ENCODE measurements at regions not wholly inside any gene's neighbourhood (a gene's known extent, or its start where the extent isn't known, plus 50 kb on each side); places are given as distances from the start of the nearest gene placed in this dataset.

DNA sequence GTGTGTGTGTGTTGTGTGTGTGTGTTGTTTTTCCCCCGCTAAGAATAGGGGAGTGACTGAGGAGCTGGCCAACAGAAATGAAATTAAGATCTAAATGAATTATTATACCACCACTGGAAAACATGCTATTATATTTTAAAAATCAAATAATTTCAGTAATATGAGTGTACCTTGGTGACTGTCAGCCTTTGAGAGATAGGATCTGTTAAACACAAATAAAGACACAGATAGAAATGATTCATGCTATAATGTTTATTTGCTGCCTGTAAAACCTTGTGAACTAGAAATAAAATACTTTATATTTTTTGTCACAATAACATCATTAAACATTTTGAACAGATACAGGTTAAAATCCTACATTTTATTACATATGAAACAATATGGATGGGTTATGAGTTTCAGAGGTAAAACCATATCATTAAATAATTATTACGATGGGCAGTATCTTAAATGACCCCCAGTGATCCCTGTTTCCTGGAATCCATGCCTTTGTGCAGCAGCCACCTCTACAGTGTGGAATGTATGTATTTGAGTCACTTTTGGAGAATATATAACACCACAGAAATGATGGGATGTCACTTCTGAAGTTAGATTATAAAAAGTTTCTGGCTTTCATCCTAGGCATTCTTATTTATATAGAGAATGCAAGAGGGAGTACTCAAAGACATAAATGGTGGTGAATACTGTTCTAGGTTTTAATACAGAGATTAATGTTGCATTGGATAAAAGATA is 617.2 kb downstream of the CDH18 start:
- BruUV-seq (replicated peaks), result no TSS peak
- POLR2A ChIA-PET, result no interaction called here
- WGBS (ENCODE audit: insufficient coverage, low coverage, missing lambda C conversion rate), result 0% methylated on average over 2 of the region's 2 CpGs
- in situ Hi-C loops (cut with MboI) (no loop called here), intact Hi-C loops (cut with micrococcal nuclease) (no loop called here)
- Histone ChIP-seq H3K9me3 (replicated peaks; ENCODE audit: control insufficient read depth, insufficient read depth, low read depth, low read length) (no peaks in the 10 kb centered on the region), H3K36me3 (ENCODE audit: control insufficient read depth, insufficient read depth, low read length) (no peaks in the 10 kb centered on the region), H3K9ac (ENCODE audit: insufficient read depth in 1 of 2, low read depth in 2 of 2, low read length in 2 of 2) (no peak overlapping the region), H4K20me1 (replicated peaks; ENCODE audit: control insufficient read depth, insufficient read depth, low read length) (no peaks in the 10 kb centered on the region), H3K4me1 (replicated peaks in 1 of 2; ENCODE audit: control insufficient read depth in 2 of 2, insufficient read depth in 2 of 2, low read length in 2 of 2) (no peaks in the 10 kb centered on the region), H2AFZ (ENCODE audit: low read depth, low read length) (no peak overlapping the region), H3K27me3 (ENCODE audit: control insufficient read depth in 2 of 2, insufficient read depth in 2 of 2, low read length in 2 of 2) (no peaks in the 10 kb centered on the region), H3K27ac (ENCODE audit: extremely low read depth, low read depth, low read length) (no peak overlapping the region), H3K4me2 (ENCODE audit: insufficient read depth, low read length) (no peak overlapping the region), H3K9me1 (ENCODE audit: control insufficient read depth, insufficient read depth, low read length) (no peaks in the 10 kb centered on the region), H3K79me2 (ENCODE audit: control insufficient read depth, insufficient read depth, low read length) (no peaks in the 10 kb centered on the region), H3K4me3 (no peak overlapping the region)
- ATAC-seq (no peak), DNase-seq (ENCODE audit: extremely low read depth in 1 of 4, low spot score in 3 of 4) (no peak), FAIRE-seq (no peak)
- TF ChIP-seq, protein P1, sequence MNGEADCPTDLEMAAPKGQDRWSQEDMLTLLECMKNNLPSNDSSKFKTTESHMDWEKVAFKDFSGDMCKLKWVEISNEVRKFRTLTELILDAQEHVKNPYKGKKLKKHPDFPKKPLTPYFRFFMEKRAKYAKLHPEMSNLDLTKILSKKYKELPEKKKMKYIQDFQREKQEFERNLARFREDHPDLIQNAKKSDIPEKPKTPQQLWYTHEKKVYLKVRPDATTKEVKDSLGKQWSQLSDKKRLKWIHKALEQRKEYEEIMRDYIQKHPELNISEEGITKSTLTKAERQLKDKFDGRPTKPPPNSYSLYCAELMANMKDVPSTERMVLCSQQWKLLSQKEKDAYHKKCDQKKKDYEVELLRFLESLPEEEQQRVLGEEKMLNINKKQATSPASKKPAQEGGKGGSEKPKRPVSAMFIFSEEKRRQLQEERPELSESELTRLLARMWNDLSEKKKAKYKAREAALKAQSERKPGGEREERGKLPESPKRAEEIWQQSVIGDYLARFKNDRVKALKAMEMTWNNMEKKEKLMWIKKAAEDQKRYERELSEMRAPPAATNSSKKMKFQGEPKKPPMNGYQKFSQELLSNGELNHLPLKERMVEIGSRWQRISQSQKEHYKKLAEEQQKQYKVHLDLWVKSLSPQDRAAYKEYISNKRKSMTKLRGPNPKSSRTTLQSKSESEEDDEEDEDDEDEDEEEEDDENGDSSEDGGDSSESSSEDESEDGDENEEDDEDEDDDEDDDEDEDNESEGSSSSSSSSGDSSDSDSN (IDR thresholded peaks at IDR 0.05; ENCODE audit: borderline replicate concordance in 1 of 2, low read depth in 2 of 2, low read length in 2 of 2), result no peak
- TF ChIP-seq RBFOX2 (IDR thresholded peaks at IDR 0.05; ENCODE audit: low read depth, low read length), result no peak
- no peak for TF ChIP-seq HNRNPL (IDR thresholded peaks at IDR 0.05; ENCODE audit: low read depth, low read length)
- TF ChIP-seq PTBP1 (IDR thresholded peaks at IDR 0.05; ENCODE audit: low read depth, low read length), result no peak
- TF ChIP-seq, protein P2, sequence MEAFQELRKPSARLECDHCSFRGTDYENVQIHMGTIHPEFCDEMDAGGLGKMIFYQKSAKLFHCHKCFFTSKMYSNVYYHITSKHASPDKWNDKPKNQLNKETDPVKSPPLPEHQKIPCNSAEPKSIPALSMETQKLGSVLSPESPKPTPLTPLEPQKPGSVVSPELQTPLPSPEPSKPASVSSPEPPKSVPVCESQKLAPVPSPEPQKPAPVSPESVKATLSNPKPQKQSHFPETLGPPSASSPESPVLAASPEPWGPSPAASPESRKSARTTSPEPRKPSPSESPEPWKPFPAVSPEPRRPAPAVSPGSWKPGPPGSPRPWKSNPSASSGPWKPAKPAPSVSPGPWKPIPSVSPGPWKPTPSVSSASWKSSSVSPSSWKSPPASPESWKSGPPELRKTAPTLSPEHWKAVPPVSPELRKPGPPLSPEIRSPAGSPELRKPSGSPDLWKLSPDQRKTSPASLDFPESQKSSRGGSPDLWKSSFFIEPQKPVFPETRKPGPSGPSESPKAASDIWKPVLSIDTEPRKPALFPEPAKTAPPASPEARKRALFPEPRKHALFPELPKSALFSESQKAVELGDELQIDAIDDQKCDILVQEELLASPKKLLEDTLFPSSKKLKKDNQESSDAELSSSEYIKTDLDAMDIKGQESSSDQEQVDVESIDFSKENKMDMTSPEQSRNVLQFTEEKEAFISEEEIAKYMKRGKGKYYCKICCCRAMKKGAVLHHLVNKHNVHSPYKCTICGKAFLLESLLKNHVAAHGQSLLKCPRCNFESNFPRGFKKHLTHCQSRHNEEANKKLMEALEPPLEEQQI (IDR thresholded peaks at IDR 0.05), result no peak
- no peak for TF ChIP-seq PHF20 (IDR thresholded peaks at IDR 0.05; ENCODE audit: partially characterized antibody)
- TF ChIP-seq SIX5 (IDR thresholded peaks at IDR 0.05; ENCODE audit: borderline replicate concordance in 1 of 2, insufficient read depth in 1 of 2, low read depth in 1 of 2, low read length in 2 of 2), result no peak
- TF ChIP-seq NCOA4 (IDR thresholded peaks at IDR 0.05; ENCODE audit: partially characterized antibody), result no peak
- TF ChIP-seq, protein P3, sequence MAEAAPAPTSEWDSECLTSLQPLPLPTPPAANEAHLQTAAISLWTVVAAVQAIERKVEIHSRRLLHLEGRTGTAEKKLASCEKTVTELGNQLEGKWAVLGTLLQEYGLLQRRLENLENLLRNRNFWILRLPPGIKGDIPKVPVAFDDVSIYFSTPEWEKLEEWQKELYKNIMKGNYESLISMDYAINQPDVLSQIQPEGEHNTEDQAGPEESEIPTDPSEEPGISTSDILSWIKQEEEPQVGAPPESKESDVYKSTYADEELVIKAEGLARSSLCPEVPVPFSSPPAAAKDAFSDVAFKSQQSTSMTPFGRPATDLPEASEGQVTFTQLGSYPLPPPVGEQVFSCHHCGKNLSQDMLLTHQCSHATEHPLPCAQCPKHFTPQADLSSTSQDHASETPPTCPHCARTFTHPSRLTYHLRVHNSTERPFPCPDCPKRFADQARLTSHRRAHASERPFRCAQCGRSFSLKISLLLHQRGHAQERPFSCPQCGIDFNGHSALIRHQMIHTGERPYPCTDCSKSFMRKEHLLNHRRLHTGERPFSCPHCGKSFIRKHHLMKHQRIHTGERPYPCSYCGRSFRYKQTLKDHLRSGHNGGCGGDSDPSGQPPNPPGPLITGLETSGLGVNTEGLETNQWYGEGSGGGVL (CRISPR knock-in tag; IDR thresholded peaks at IDR 0.05), result no peak
- no peak for TF ChIP-seq CBFA2T2 (conservative IDR thresholded peaks at IDR 0.05)
- no peak for TF ChIP-seq CC2D1A (IDR thresholded peaks at IDR 0.05)
- CTCF ChIA-PET (ENCODE audit: low intra/inter-chr PET ratio), result no interaction called here
